Body of pancreas (tissue), 4 donors: ENCODE measurements at regions not wholly inside any gene's neighbourhood (a gene's known extent, or its start where the extent isn't known, plus 50 kb on each side); places are given as distances from the start of the nearest gene placed in this dataset.
"Not testable (repeated sequence)": the region's sequence is repeated elsewhere in the genome, so short reads cannot be mapped to it uniquely, and the experiment has no call there.

Experiments used
- ATAC-seq: fragments of 150-250 bp; one replicate; pipeline ENCODE4 v1.9.1; 2016
- DNase-seq, 4 donors: peaks; one replicate each; pipeline ENCODE4 v3.0.0-alpha.2; 2019
- H3K27ac ChIP-seq, 4 donors: fragments of 200-600 bp; sonication (generic); 1 replicate in 3 of 4; 2 replicates in 1 of 4; pipeline versions ENCODE4 v1.5.1 to v1.6.1; 2016 to 2019; ENCODE audit warnings: mild to moderate bottlenecking in 1 of 4, mixed read lengths in 1 of 4, moderate library complexity in 1 of 4
- H3K27me3 ChIP-seq, 2 donors: fragments of 200-600 bp; sonication (generic); one replicate each; pipeline ENCODE4 v1.6.0; 2016; ENCODE audit warnings: mild to moderate bottlenecking in 1 of 2
- H3K36me3 ChIP-seq, 2 donors: fragments of 200-600 bp; sonication (generic); replicated peaks in 1 of 2; 2 replicates each; pipeline ENCODE4 v1.5.1; 2016; ENCODE audit warnings: low read depth in 2 of 2; ENCODE audit not compliant: insufficient read depth in 1 of 2
- H3K4me1 ChIP-seq: fragments of 200-600 bp; sonication (generic); one replicate; pipeline ENCODE4 v1.6.0; 2016
- H3K4me3 ChIP-seq, 2 donors: fragments of 200-600 bp; sonication (generic); 1 replicate in 1 of 2; 2 replicates in 1 of 2; pipeline ENCODE4 v1.5.1; 2016 to 2019
- H3K9me3 ChIP-seq, 3 donors: fragments of 200-600 bp; sonication (generic); 1 replicate in 2 of 3; 2 replicates in 1 of 3; pipeline ENCODE4 v1.5.1; 2016
- POLR2A ChIP-seq, 3 donors: fragments of 450-650 bp; IDR thresholded peaks; one replicate each; pipeline ENCODE4 v1.6.1; 2016; ENCODE audit warnings: antibody characterized with exemption in 3 of 3, mild to moderate bottlenecking in 2 of 3
- WGBS, 2 donors: methylation state at CpG; one replicate each; pipeline ENCODE4 v1.1.5; 2017; 5-methylcytosine and 5-hydroxymethylcytosine counted together
- intact Hi-C: fragments of 100-400 bp; cut with DNase I; formaldehyde crosslinking; loops from one replicate; pipeline ENCODE4 v1.15.1; 2023
- TF ChIP-seq, protein P1 (sequence below), 7 experiments: fragments of 450-650 bp in 4 of 7; fragments of 200-600 bp in 3 of 7; sonication (generic) in 3 of 7; IDR thresholded peaks; one replicate each; pipeline ENCODE4 v1.5.1; 2016 to 2019; ENCODE audit warnings: antibody characterized with exemption in 7 of 7

GRCh38 chr15:58378241-58379085 is 53.3 kb upstream of the LIPC start:
- H3K27ac ChIP-seq, result no peak overlapping the region
- intact Hi-C loops, result no loop called here
- no peak for ATAC-seq
- H3K4me3 ChIP-seq, result no peak overlapping the region
- WGBS, 2 donors, result 74 to 80% methylated on average over 6 of the region's 6 CpGs
- no peak for DNase-seq
- H3K4me1 ChIP-seq, result no peaks in the 10 kb centered on the region
- no peaks in the 10 kb centered on the region for H3K27me3 ChIP-seq
- H3K36me3 ChIP-seq, result no peaks in the 10 kb centered on the region
- H3K9me3 ChIP-seq, result peaks cover 0 to 7% (median 0%) of the 10 kb centered on the region in 3 donors
- no peak for TF ChIP-seq POLR2A (IDR thresholded peaks at IDR 0.05)
- TF ChIP-seq, protein P1, sequence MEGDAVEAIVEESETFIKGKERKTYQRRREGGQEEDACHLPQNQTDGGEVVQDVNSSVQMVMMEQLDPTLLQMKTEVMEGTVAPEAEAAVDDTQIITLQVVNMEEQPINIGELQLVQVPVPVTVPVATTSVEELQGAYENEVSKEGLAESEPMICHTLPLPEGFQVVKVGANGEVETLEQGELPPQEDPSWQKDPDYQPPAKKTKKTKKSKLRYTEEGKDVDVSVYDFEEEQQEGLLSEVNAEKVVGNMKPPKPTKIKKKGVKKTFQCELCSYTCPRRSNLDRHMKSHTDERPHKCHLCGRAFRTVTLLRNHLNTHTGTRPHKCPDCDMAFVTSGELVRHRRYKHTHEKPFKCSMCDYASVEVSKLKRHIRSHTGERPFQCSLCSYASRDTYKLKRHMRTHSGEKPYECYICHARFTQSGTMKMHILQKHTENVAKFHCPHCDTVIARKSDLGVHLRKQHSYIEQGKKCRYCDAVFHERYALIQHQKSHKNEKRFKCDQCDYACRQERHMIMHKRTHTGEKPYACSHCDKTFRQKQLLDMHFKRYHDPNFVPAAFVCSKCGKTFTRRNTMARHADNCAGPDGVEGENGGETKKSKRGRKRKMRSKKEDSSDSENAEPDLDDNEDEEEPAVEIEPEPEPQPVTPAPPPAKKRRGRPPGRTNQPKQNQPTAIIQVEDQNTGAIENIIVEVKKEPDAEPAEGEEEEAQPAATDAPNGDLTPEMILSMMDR (IDR thresholded peaks at IDR 0.05), result no peak

- H3K27ac ChIP-seq, ATAC-seq, H3K36me3 ChIP-seq, intact Hi-C loops, H3K9me3 ChIP-seq, H3K4me1 ChIP-seq, H3K4me3 ChIP-seq, H3K27me3 ChIP-seq, DNase-seq: not testable (repeated sequence)
These were observed 52.3 kb upstream of the LIPC start for GRCh38 chr15:58379454-58379853.

DNA sequence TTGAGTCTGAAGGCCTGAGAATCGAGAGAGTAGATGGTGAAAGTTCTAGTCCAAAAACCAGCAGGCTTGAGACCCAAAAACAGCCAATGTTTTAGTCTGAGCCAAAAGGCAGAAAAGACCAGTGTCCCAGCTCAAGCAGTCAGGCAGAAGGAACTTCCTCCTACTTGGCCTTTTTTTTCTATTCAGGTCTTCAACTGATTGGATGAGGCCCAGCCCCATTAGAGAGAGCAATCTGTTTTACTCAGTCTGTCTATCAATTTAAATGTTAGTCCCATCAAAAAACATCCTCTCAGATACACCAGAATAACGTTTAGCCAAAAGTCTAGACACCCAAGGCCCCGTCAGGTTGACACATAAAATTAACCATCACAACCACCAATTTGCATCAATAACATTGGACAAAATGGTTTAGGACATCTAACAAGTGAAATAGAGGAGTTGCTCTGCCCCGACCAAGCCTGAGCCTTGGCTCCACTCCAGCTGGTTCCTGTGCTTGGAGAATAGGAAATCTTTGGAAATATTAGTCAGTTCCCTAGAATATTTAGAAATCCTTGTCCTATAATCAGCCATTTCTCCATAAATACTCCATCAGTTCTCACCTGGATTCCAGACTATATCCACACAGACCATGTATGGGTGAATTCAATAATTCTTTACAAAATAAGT is 51.4 kb upstream of the LIPC start:
- Histone ChIP-seq H3K36me3 (no peaks in the 10 kb centered on the region), H3K4me1 (no peaks in the 10 kb centered on the region), H3K27ac (no peak overlapping the region), H3K4me3 (no peak overlapping the region), H3K27me3 (no peaks in the 10 kb centered on the region), H3K9me3 (peaks cover 0 to 7% (median 0%) of the 10 kb centered on the region in 3 donors)
- DNase-seq, result no peak
- ATAC-seq, result no peak
- TF ChIP-seq POLR2A (IDR thresholded peaks at IDR 0.05), result no peak
- TF ChIP-seq, protein P1 (IDR thresholded peaks at IDR 0.05), result no peak
- intact Hi-C loops, result no loop called here
- 59 to 65% methylated on average over 4 of the region's 4 CpGs for WGBS, 2 donors

- DNase-seq (no peak), ATAC-seq (no peak)
- Histone ChIP-seq H3K27ac (no peak overlapping the region), H3K4me3 (no peak overlapping the region), H3K36me3 (no peaks in the 10 kb centered on the region), H3K9me3 (peaks cover 0 to 7% (median 0%) of the 10 kb centered on the region in 3 donors), H3K27me3 (no peaks in the 10 kb centered on the region), H3K4me1 (no peaks in the 10 kb centered on the region)
- TF ChIP-seq, protein P1 (IDR thresholded peaks at IDR 0.05), result no peak
- TF ChIP-seq POLR2A (IDR thresholded peaks at IDR 0.05), result no peak
- intact Hi-C loops, result no loop called here
- 81 to 91% methylated on average over 4 of the region's 4 CpGs for WGBS, 2 donors
These were observed 50.1 kb upstream of the LIPC start for GRCh38 chr15:58381697-58382096.
